ENCODE measurements at regions not wholly inside any gene's neighbourhood (a gene's known extent, or its start where the extent isn't known, plus 50 kb on each side); places are given as distances from the start of the nearest gene placed in this dataset.

GRCh38 chr7:120171406-120171805 is 101.6 kb upstream of the KCND2 start:
- peak overlapping the region; percentile 43 for H3K27ac ChIP-seq (ENCODE audit: control insufficient read depth, insufficient read depth, low read length)
- peak overlapping the region; percentile 67 for H3K4me2 ChIP-seq (ENCODE audit: control insufficient read depth, extremely low read depth, insufficient read depth, low read depth, low read length)
- H3K9ac ChIP-seq (ENCODE audit: control insufficient read depth, extremely low read depth, insufficient read depth, low read length): no peak overlapping the region
- H3K9me1 ChIP-seq (ENCODE audit: control insufficient read depth, extremely low read depth, insufficient read depth, low read length): no peaks in the 10 kb centered on the region
- H4K20me1 ChIP-seq (ENCODE audit: control insufficient read depth, extremely low read depth, insufficient read depth, low read length): no peaks in the 10 kb centered on the region
- peaks cover 14% of the 10 kb centered on the region for H3K4me1 ChIP-seq (ENCODE audit: control insufficient read depth, extremely low read depth, insufficient read depth, low read length)
- no peaks in the 10 kb centered on the region for H3K27me3 ChIP-seq (ENCODE audit: control insufficient read depth, extremely low read depth, insufficient read depth, low read length)
- H3K79me2 ChIP-seq (ENCODE audit: control insufficient read depth, insufficient read depth, low read length): no peaks in the 10 kb centered on the region
- dilution Hi-C loops (cut with MboI; ENCODE audit: extremely low pct_ligation_motif_present, low sequenced_read_pairs): no loop called here
- H3K36me3 ChIP-seq (ENCODE audit: control insufficient read depth in 2 of 2, extremely low read depth in 1 of 2, insufficient read depth in 2 of 2, low read length in 2 of 2): no peaks in the 10 kb centered on the region
- FAIRE-seq (no peak), DNase-seq (ENCODE audit: low read depth, low spot score) (no peak)
- H3K9me3 ChIP-seq (ENCODE audit: control insufficient read depth, low read depth, low read length): no peaks in the 10 kb centered on the region
- peak overlapping the region in 1 of 3 experiments; percentile 38 for H3K4me3 ChIP-seq (ENCODE audit: control insufficient read depth in 2 of 3, extremely low read depth in 1 of 3, insufficient read depth in 2 of 3, low read depth in 1 of 3, low read length in 3 of 3)
- H2AFZ ChIP-seq (ENCODE audit: control insufficient read depth, low read length): peak overlapping the region; percentile 51
- TF ChIP-seq EZH2 (IDR thresholded peaks at IDR 0.05; ENCODE audit: low read length): no peak
- TF ChIP-seq CTCF (optimal IDR thresholded peaks at IDR 0.05 in 1 of 3, IDR thresholded peaks at IDR 0.05 in 1 of 3, conservative IDR thresholded peaks at IDR 0.05 in 1 of 3; ENCODE audit: extremely low read depth in 1 of 3, insufficient read depth in 2 of 3, low read length in 3 of 3): no peak

GRCh38 chr7:120180221-120180620 is 92.8 kb upstream of the KCND2 start:
- Histone ChIP-seq H3K27ac (ENCODE audit: control insufficient read depth, insufficient read depth, low read length) (no peak overlapping the region), H3K9me3 (ENCODE audit: control insufficient read depth, low read depth, low read length) (no peaks in the 10 kb centered on the region)
- FAIRE-seq: no peak

More at GRCh38 chr7:120180221-120180620, 92.8 kb upstream of the KCND2 start:
- H3K4me2 ChIP-seq (ENCODE audit: control insufficient read depth, extremely low read depth, insufficient read depth, low read depth, low read length): no peak overlapping the region
- TF ChIP-seq CTCF (optimal IDR thresholded peaks at IDR 0.05 in 1 of 3, IDR thresholded peaks at IDR 0.05 in 1 of 3, conservative IDR thresholded peaks at IDR 0.05 in 1 of 3; ENCODE audit: extremely low read depth in 1 of 3, insufficient read depth in 2 of 3, low read length in 3 of 3): no peak
- no peak for TF ChIP-seq EZH2 (IDR thresholded peaks at IDR 0.05; ENCODE audit: low read length)
- no peak overlapping the region for H2AFZ ChIP-seq (ENCODE audit: control insufficient read depth, low read length)
- no peak overlapping the region for H3K4me3 ChIP-seq (ENCODE audit: control insufficient read depth in 2 of 3, extremely low read depth in 1 of 3, insufficient read depth in 2 of 3, low read depth in 1 of 3, low read length in 3 of 3)
- H3K9me1 ChIP-seq (ENCODE audit: control insufficient read depth, extremely low read depth, insufficient read depth, low read length): no peaks in the 10 kb centered on the region
- dilution Hi-C loops (cut with MboI; ENCODE audit: extremely low pct_ligation_motif_present, low sequenced_read_pairs): no loop called here
- no peaks in the 10 kb centered on the region for H3K27me3 ChIP-seq (ENCODE audit: control insufficient read depth, extremely low read depth, insufficient read depth, low read length)
- no peak for DNase-seq (ENCODE audit: low read depth, low spot score)
- H3K4me1 ChIP-seq (ENCODE audit: control insufficient read depth, extremely low read depth, insufficient read depth, low read length): peaks cover 4% of the 10 kb centered on the region
- no peaks in the 10 kb centered on the region for H3K36me3 ChIP-seq (ENCODE audit: control insufficient read depth in 2 of 2, extremely low read depth in 1 of 2, insufficient read depth in 2 of 2, low read length in 2 of 2)
- no peak overlapping the region for H3K9ac ChIP-seq (ENCODE audit: control insufficient read depth, extremely low read depth, insufficient read depth, low read length)
- H3K79me2 ChIP-seq (ENCODE audit: control insufficient read depth, insufficient read depth, low read length): no peaks in the 10 kb centered on the region
- H4K20me1 ChIP-seq (ENCODE audit: control insufficient read depth, extremely low read depth, insufficient read depth, low read length): no peaks in the 10 kb centered on the region

All from keratinocyte (primary cell).